Fibroblast of pulmonary artery (primary cell): ENCODE measurements at regions not wholly inside any gene's neighbourhood (a gene's known extent, or its start where the extent isn't known, plus 50 kb on each side); places are given as distances from the start of the nearest gene placed in this dataset.

Experiments
- DNase-seq: peaks from one replicate; pipeline ENCODE4 v3.0.0-alpha.2; 2010; ENCODE audit warnings: low read depth
- H3K4me3 ChIP-seq: replicated peaks from 2 replicates; pipeline ENCODE4 v1.5.1; 2011; ENCODE audit warnings: low read depth, mild to moderate bottlenecking, control low read depth, low read length, moderate library complexity
- CTCF ChIP-seq: IDR thresholded peaks from 2 replicates; pipeline ENCODE4 v1.5.1; 2011; ENCODE audit warnings: mild to moderate bottlenecking, control low read depth, low read length, inconsistent platforms; ENCODE audit errors: missing control alignments

GRCh38 chrX:137425273-137425902, 140.5 kb upstream of the ZIC3 start:
- no peak for DNase-seq
- no peak overlapping the region for H3K4me3 ChIP-seq
- TF ChIP-seq CTCF, result no peak

DNA sequence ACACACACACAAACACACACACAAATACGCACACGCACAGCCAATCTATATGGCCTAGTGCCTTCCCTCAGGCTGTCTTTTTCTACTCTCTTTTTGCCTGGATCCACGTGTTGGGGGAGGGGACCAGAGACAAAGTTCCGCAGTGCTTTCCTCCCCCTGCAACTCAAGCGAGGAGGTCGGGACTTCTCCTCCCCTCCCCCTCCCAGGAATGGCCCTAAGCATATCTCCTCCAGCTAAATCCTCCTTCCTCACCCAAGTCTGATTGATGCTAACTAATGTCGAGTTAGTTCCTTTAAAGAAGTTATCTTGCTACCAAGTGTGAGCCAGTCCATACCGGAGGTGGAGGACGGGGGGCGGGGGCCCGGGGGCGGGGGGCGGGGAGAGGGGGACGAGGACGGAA, 141.2 kb upstream of the ZIC3 start:
- no peak for TF ChIP-seq CTCF

GRCh38 chrX:137423241-137423640, 142.7 kb upstream of the ZIC3 start:
- no peak for TF ChIP-seq CTCF
- no peak for DNase-seq
- no peak overlapping the region for H3K4me3 ChIP-seq

More for the DNA sequence above, 141.2 kb upstream of the ZIC3 start:
- DNase-seq, result no peak
- no peak overlapping the region for H3K4me3 ChIP-seq

GRCh38 chrX:137418086-137418485, 147.8 kb upstream of the ZIC3 start:
- no peak for TF ChIP-seq CTCF
- DNase-seq, result no peak
- no peak overlapping the region for H3K4me3 ChIP-seq

DNA sequence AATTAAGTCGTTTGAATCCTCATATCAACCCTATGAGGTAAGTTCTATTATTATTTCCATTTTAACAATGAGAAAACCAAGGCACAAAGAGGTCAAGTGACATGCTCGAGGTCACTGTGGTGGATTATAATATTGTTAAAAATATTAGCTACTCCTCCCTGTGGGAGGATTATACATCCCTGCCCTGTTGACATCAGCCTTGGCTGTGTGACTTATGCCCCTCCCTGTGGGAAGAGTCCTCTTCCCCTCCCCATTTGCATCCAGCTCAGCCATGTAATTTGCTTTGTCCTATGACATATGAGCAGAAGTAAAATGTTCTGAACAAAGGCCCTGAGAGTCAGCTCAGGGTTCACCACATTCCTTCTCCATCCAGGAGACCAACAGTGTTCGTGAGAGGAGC, 152.7 kb upstream of the ZIC3 start:
- no peak overlapping the region for H3K4me3 ChIP-seq
- no peak for DNase-seq
- TF ChIP-seq CTCF, result no peak

- H3K4me3 ChIP-seq, result no peak overlapping the region
- TF ChIP-seq CTCF, result no peak
- no peak for DNase-seq
Observed at GRCh38 chrX:137405449-137406140, 160.3 kb upstream of the ZIC3 start.

- no peak for DNase-seq
- TF ChIP-seq CTCF, result no peak
- H3K4me3 ChIP-seq, result no peak overlapping the region
Observed at GRCh38 chrX:137401092-137401491, 164.8 kb upstream of the ZIC3 start.
